ENCODE measurements at regions not wholly inside any gene's neighbourhood (a gene's known extent, or its start where the extent isn't known, plus 50 kb on each side); places are given as distances from the start of the nearest gene placed in this dataset.

DNA sequence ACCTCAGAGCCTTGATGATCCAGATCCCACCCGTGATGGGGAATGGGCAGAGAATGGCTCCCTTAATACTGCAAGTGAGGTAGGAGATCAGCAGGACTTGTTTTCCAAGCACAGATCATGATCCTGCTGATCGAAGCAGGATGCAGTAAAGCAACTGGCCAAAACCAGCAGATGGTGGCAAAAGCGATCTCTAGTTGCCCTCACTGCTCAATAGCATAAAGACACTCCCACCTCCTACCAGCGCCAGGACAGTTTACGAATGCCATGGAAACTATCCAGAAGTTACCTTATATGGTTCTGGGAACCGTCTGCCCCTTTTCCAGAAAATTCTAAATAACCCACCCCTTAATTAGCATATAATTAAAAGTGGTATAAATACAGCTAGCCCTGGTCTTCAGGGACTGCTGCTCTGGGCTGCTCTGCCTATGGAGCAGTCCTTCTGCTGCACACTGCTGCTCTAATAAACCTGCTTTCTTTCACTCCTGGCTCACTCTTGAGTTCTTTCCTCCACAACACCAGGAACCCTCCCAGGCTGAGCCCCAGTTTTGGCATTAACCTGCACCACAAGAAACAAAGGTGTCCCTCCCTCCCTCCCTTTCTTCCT lies 415.8 kb downstream of the PREX1 start:
- H3K79me2 ChIP-seq (ENCODE audit: low read length), result no peaks in the 10 kb centered on the region
- H4K20me1 ChIP-seq (ENCODE audit: insufficient read depth, low read length), result no peaks in the 10 kb centered on the region
- peaks cover 17% of the 10 kb centered on the region for H3K27me3 ChIP-seq (ENCODE audit: low read depth, low read length)
- no peak overlapping the region for H3K27ac ChIP-seq (ENCODE audit: low read length)
- peaks cover 14% of the 10 kb centered on the region for H3K4me1 ChIP-seq (ENCODE audit: low read length)
- H3K4me3 ChIP-seq (ENCODE audit: low read length), result no peak overlapping the region
- no peak overlapping the region for H3K4me2 ChIP-seq (ENCODE audit: low read length)
- H2AFZ ChIP-seq (ENCODE audit: low read depth, low read length), result no peak overlapping the region
- no peaks in the 10 kb centered on the region for H3K9me3 ChIP-seq (ENCODE audit: insufficient read depth, low read length)
- H3K36me3 ChIP-seq (replicated peaks; ENCODE audit: low read depth, low read length), result no peaks in the 10 kb centered on the region
- TF ChIP-seq EZH2phosphoT487 (IDR thresholded peaks at IDR 0.05; ENCODE audit: low read depth), result no peak
- TF ChIP-seq CTCF (IDR thresholded peaks at IDR 0.05; ENCODE audit: low read depth, low read length), result no peak
- H3K9ac ChIP-seq (ENCODE audit: low read length), result no peak overlapping the region

- H3K4me2 ChIP-seq (ENCODE audit: low read length), result no peak overlapping the region
- no peaks in the 10 kb centered on the region for H4K20me1 ChIP-seq (ENCODE audit: insufficient read depth, low read length)
- no peak for TF ChIP-seq EZH2phosphoT487 (IDR thresholded peaks at IDR 0.05; ENCODE audit: low read depth)
- no peak for TF ChIP-seq CTCF (IDR thresholded peaks at IDR 0.05; ENCODE audit: low read depth, low read length)
- peaks cover 7% of the 10 kb centered on the region for H3K4me1 ChIP-seq (ENCODE audit: low read length)
- H3K9ac ChIP-seq (ENCODE audit: low read length), result no peak overlapping the region
- H3K27ac ChIP-seq (ENCODE audit: low read length), result no peak overlapping the region
- no peak overlapping the region for H2AFZ ChIP-seq (ENCODE audit: low read depth, low read length)
- no peak overlapping the region for H3K4me3 ChIP-seq (ENCODE audit: low read length)
- no peaks in the 10 kb centered on the region for H3K79me2 ChIP-seq (ENCODE audit: low read length)
- H3K27me3 ChIP-seq (ENCODE audit: low read depth, low read length), result peaks cover 18% of the 10 kb centered on the region
- H3K36me3 ChIP-seq (replicated peaks; ENCODE audit: low read depth, low read length), result no peaks in the 10 kb centered on the region
- no peaks in the 10 kb centered on the region for H3K9me3 ChIP-seq (ENCODE audit: insufficient read depth, low read length)
These were observed 416.6 kb downstream of the PREX1 start for GRCh38 chr20:48411245-48411644.

- Histone ChIP-seq H3K4me3 (ENCODE audit: low read length) (no peak overlapping the region), H3K4me2 (ENCODE audit: low read length) (no peak overlapping the region), H3K9me3 (ENCODE audit: insufficient read depth, low read length) (no peaks in the 10 kb centered on the region), H2AFZ (ENCODE audit: low read depth, low read length) (no peak overlapping the region), H3K27me3 (ENCODE audit: low read depth, low read length) (peaks cover 18% of the 10 kb centered on the region), H3K9ac (ENCODE audit: low read length) (no peak overlapping the region), H4K20me1 (ENCODE audit: insufficient read depth, low read length) (no peaks in the 10 kb centered on the region), H3K4me1 (ENCODE audit: low read length) (no peaks in the 10 kb centered on the region), H3K27ac (ENCODE audit: low read length) (no peak overlapping the region), H3K79me2 (ENCODE audit: low read length) (no peaks in the 10 kb centered on the region), H3K36me3 (replicated peaks; ENCODE audit: low read depth, low read length) (no peaks in the 10 kb centered on the region)
- TF ChIP-seq CTCF (IDR thresholded peaks at IDR 0.05; ENCODE audit: low read depth, low read length), result no peak
- no peak for TF ChIP-seq EZH2phosphoT487 (IDR thresholded peaks at IDR 0.05; ENCODE audit: low read depth)
These were observed 418.7 kb downstream of the PREX1 start for GRCh38 chr20:48409055-48409615.

GRCh38 chr20:48407710-48408109 lies 420.1 kb downstream of the PREX1 start:
- TF ChIP-seq CTCF (IDR thresholded peaks at IDR 0.05; ENCODE audit: low read depth, low read length), result no peak
- TF ChIP-seq EZH2phosphoT487 (IDR thresholded peaks at IDR 0.05; ENCODE audit: low read depth), result no peak
- H3K9ac ChIP-seq (ENCODE audit: low read length), result no peak overlapping the region
- H3K9me3 ChIP-seq (ENCODE audit: insufficient read depth, low read length), result no peaks in the 10 kb centered on the region
- no peaks in the 10 kb centered on the region for H3K36me3 ChIP-seq (replicated peaks; ENCODE audit: low read depth, low read length)
- H3K79me2 ChIP-seq (ENCODE audit: low read length), result no peaks in the 10 kb centered on the region
- H3K4me1 ChIP-seq (ENCODE audit: low read length), result no peaks in the 10 kb centered on the region
- no peak overlapping the region for H2AFZ ChIP-seq (ENCODE audit: low read depth, low read length)
- no peaks in the 10 kb centered on the region for H4K20me1 ChIP-seq (ENCODE audit: insufficient read depth, low read length)
- H3K4me2 ChIP-seq (ENCODE audit: low read length), result no peak overlapping the region
- no peak overlapping the region for H3K27ac ChIP-seq (ENCODE audit: low read length)
- peaks cover 25% of the 10 kb centered on the region for H3K27me3 ChIP-seq (ENCODE audit: low read depth, low read length)
- H3K4me3 ChIP-seq (ENCODE audit: low read length), result no peak overlapping the region
